Upper lobe of left lung (tissue), 4 donors: ENCODE measurements at regions not wholly inside any gene's neighbourhood (a gene's known extent, or its start where the extent isn't known, plus 50 kb on each side); places are given as distances from the start of the nearest gene placed in this dataset.

ENCODE experiments used
- CTCF ChIP-seq, 6 experiments: fragments of 450-650 bp in 4 of 6; fragments of 200-600 bp in 2 of 6; sonication (generic) in 2 of 6; IDR thresholded peaks; one replicate each; pipeline ENCODE4 v1.5.1; 2016 to 2019; ENCODE audit warnings: antibody characterized with exemption in 6 of 6
- POLR2A ChIP-seq, 4 donors: fragments of 450-650 bp; IDR thresholded peaks; one replicate each; pipeline ENCODE4 v1.5.1; 2016 to 2017; ENCODE audit warnings: antibody characterized with exemption in 4 of 4, mild to moderate bottlenecking in 2 of 4
- POLR2AphosphoS5 ChIP-seq, 2 donors: sonication (generic); formaldehyde crosslinking; IDR thresholded peaks; one replicate each; pipeline ENCODE4 v1.5.1; 2017; ENCODE audit warnings: antibody characterized with exemption in 2 of 2

- TF ChIP-seq CTCF (IDR thresholded peaks at IDR 0.05) (no peak), POLR2A (IDR thresholded peaks at IDR 0.05) (no peak), POLR2AphosphoS5 (IDR thresholded peaks at IDR 0.05) (no peak)
These were observed 125.9 kb upstream of the ADAMTSL1 start for GRCh38 chr9:18348083-18348475.
